CD4-positive, alpha-beta T cell treated with Interleukin-15 for 1 hour (primary cell): ENCODE measurements at regions not wholly inside any gene's neighbourhood (a gene's known extent, or its start where the extent isn't known, plus 50 kb on each side); places are given as distances from the start of the nearest gene placed in this dataset.
"Not testable (repeated sequence)": the region's sequence is repeated elsewhere in the genome, so short reads cannot be mapped to it uniquely, and the experiment has no call there.

Experiments
- DNase-seq: peaks from one replicate; pipeline ENCODE4 v3.0.0-alpha.2; 2020

- DNase-seq, result no peak
Observed at GRCh38 chr16:65751622-65752521, 614.6 kb upstream of the CDH5 start.

GRCh38 chr16:65749506-65749905, 617.0 kb upstream of the CDH5 start:
- DNase-seq, result no peak

- no peak for DNase-seq
Observed at GRCh38 chr16:65746941-65747340, 619.5 kb upstream of the CDH5 start.

DNA sequence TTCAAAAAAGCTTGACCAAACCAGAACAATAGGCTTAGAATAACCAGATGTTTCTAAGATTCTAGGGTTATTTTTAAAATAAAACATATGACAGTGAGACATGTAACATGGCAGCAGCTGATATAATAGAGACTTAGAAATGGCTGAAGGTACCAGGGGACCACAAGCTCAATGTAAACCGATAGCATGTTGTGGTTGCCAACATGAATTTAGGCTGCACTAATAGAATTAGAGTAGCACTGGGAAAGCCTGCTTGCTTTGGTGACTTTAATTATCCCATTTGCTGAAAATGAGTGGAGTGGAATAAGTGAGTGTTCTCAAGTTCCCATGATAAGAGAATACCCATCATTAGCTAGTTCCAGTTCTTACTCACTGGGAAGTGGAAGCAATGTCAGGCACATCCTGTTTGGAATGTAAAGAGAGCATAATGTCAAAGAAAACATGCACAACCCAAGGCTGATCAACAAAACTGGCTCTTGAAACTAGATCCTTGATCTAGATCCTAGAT, 621.2 kb upstream of the CDH5 start:
- no peak for DNase-seq

- DNase-seq, result no peak
Observed at GRCh38 chr16:65744401-65744800, 622.1 kb upstream of the CDH5 start.

- DNase-seq, result no peak
Observed at GRCh38 chr16:65743558-65743957, 621.7 kb upstream of the CDH11 start.

DNA sequence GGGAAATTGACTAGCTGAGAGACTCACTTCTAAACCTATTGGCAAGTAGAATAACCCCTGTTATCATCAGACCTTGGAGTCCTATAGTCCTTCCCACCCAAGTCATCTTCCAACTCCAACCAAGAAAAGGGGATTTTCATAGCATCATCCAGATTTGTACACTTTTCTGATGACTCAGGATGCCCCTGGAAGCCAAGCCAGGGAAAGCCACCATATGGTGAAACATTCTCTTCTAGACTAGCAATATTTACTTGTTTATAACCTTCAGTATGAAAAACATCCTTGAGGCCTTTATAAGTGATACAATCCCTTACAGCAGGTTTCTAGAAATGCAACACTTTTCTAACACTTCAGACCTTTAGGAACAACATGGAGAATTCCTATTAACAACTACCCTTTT, 618.8 kb upstream of the CDH11 start:
- DNase-seq, result no peak

GRCh38 chr16:65739518-65739917, 617.7 kb upstream of the CDH11 start:
- DNase-seq, result no peak

- DNase-seq, result no peak
Observed at GRCh38 chr16:65737831-65738230, 616.0 kb upstream of the CDH11 start.

DNA sequence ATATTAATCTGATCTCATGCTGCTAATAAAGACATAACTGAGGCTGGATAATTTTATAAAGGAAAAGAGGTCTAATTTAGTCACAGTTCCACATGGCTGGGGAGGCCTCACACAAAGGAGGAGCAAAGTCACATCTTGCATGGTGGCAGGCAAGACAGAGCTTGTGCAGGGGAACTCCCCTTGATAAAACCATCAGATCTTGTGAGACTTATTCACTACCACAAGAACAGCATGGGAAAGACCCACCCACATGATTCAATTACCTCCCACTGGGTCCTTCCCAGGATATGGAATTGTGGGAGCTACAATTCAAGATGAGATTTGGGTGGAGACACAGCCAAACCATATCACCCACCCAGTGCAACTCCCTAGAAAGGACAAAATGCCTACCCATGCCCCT, 613.8 kb upstream of the CDH11 start:
- not testable (repeated sequence) for DNase-seq

- no peak for DNase-seq
Observed at GRCh38 chr16:65733721-65734120, 611.9 kb upstream of the CDH11 start.

- no peak for DNase-seq
Observed at GRCh38 chr16:65731833-65732232, 610.0 kb upstream of the CDH11 start.

DNA sequence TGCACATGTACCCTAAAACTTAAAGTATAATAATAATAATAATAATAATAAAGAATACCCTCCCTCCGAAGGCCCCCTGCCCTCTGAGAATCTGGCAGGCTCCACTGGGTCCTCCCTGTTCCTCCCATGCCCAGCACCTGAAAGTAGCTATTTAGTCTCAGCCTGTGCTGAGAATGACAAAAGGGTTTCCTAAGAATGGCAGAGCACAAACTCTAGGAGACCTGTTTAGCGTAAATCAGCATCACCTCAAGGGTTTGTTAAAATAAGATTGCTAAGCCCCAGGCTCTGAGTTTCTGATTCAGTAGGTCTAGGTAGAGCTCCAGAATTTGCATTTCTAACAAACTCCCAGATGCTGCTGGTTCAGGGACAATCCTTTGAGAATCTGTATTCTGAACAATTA, 606.8 kb upstream of the CDH11 start:
- no peak for DNase-seq

GRCh38 chr16:65728167-65728566, 606.3 kb upstream of the CDH11 start:
- no peak for DNase-seq

- DNase-seq, result no peak
Observed at GRCh38 chr16:65727534-65728137, 605.8 kb upstream of the CDH11 start.

DNA sequence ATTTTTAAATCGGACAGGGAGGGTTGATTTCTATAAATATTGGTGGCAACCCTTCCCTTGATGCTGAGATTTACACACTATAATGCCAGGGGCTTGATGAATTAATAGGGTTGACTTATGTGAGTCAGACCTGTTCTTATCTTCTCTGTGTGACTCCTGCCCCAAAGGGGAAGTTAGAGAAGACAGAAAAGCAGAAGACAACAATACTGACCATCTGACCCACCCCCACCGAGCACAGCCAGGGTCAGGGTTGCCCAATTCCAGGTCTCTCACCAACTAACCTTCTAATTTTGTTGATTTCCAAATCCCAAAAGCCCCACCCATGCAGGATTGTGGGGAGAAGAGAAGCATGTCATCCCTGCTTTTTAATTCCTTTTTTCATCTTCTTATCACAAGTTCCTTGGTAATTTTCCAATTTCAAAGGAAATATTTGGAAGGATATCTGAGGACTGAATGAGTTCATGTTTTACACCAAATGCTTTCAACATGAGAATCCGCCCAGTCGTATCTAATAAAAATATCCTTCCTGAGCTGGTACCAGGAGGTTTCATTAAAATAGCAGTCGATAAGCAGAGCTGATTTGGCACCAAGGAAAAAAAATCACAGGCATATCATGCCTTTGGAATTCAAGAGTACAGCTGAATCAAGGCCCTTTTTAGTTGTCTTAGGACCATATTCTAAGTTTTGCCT, 603.4 kb upstream of the CDH11 start:
- no peak for DNase-seq

GRCh38 chr16:65722429-65722828, 600.6 kb upstream of the CDH11 start:
- no peak for DNase-seq

DNA sequence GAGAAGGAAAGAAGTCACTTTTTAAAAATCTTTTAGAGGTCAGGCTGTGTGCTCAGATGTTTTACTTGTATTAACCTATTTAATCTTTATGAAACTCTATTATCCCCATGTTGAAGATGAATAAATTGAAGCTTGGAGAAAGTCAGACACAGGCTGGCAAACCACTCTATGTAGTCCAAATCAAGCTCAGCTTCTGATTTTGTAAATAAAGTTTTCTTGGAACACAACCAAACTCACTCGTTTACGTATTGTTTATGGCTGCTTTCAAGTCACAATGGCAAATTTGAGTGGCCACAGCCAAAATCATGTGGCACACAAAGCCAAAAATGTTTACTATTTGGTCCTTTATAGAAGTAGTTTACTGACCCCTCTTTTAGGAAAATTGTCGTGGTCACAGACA, 596.0 kb upstream of the CDH11 start:
- DNase-seq, result no peak

DNA sequence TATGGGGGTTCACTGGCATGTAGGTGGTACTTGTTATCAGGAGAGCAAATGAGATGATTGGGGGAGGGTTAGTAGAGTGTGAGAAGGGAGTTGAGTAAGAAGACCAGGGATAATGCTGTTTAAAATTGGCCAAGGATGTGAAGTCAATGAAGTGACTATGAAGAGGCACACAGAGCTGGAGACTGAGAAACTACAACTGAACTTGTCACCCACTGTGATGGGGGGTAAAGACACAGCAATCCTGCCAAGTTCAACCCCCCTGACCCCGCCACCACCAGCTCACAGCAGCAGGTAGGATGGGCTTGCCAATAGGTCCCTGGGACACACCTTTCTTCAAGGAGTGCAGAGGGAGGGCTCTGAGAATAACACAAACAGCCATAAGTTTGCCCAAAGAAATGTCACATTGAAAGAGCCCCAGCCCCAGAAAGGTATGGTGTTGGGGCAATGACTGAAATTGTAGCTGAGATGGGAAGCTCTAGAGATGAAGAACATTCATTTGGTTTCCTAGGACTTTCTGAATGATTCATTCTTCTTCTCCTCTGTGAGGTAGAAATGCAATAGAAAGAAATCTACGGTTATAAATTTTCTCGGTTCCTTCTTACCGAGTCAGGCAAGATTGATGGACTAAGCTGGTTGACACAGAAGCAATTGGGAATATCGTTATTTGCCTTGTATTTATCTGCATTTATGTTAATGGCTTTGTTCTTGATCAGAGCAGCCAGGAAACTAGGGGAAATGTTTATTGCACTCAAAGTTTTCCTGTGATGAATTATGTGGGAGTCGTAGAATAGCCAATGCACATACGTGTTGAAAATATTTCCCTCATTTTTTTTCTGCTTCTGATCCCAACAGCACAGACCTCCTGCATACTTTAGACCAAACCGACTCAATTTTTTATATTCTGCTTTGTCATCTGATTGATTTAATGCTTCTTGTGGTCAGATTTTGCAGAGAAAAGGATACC, 595.2 kb upstream of the CDH11 start:
- no peak for DNase-seq

DNA sequence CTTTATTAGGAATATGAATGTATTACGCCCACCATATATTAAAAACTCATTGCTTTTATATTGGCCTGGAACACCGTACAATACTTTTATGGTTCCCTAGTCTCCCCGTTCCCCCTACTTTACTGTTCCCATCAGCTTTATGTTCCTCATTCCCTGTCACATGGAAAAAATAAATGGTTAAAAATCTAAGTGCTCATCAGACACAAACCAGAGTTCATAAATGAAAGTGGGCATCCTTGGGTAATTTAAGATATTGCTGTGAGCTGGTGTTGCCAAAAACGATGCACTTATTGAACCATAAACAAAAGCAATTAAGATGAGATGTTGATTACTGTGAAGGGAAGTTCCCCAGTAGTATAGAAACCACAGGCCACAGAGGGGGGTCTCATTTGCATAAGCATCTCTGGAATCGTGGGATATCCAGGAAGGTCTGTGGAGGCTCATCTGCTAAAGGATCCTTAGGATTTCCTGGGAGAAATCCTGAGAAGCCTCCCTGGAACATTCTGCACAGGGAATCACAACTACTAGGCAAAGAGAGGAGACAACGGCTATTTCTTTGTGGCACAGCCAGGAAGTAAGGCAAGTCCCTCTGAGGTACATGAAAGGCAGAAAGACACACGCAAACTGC, 591.4 kb upstream of the CDH11 start:
- no peak for DNase-seq

DNA sequence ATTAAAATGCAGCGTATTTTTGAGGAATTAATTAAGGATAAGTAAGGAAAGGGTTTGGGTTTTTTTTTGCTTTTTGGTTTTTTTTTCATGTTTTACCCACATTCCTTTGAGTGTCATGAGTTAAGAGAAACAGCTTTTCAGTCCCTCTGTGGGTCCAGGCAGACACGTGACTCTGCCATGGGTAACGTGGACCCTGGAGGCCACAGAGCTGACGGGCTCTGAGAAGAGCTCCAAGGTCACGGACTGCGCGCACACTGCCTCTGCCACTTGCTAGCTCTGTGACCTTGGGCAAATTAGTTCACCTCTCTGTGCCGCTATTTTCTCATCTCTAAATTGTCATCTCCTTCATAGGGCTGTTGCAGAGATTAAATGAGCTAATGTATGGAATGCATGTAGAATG, 588.2 kb upstream of the CDH11 start:
- DNase-seq, result no peak

DNA sequence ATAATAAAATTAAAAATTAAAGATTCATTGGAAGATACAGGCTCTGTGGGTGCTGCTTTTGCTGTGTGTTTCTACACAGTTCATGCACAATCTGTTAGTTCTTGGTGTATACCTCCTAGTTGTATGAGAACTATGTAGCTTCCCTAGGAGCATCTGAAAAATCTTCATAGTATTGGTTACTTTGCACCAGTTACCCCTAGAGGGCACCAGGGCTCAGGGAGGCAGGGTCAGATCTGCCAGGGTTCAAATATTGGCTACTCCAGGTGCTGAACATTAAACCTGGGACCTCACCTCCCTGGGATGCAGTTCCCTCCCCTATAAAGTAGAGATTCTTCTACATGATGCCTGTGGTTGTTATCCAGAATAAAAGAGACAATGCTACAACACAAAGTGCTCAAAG, 583.0 kb upstream of the CDH11 start:
- no peak for DNase-seq
